K562 (cell line): ENCODE measurements at regions not wholly inside any gene's neighbourhood (a gene's known extent, or its start where the extent isn't known, plus 50 kb on each side); places are given as distances from the start of the nearest gene placed in this dataset.

ENCODE experiments used
- ATAC-seq: fragments of 200-7000 bp; cut with Tn5 transposase; 3 replicates; pipeline ENCODE4 v1.9.1; 2020; ENCODE audit warnings: moderate library complexity
- BruUV-seq: library from RNA; stranded (reverse); fragments of 400-500 nt; replicated peaks from 2 replicates; lab custom pipeline; 2021; lab: Mats Ljungman, UMichigan
- CTCF ChIA-PET: fragments of 300-600 bp; formaldehyde crosslinking; extraction: SDS; loops from one replicate; lab custom pipeline; 2021; ENCODE audit warnings: low intra/inter-chr PET ratio; lab: Yijun Ruan, JAX
- POLR2A ChIA-PET: fragments of 300-600, 350-650 bp; sonication (Branson Sonifier 250); formaldehyde crosslinking; extraction: SDS; loops from one replicate; lab custom pipeline; 2021; ENCODE audit warnings: antibody characterized with exemption, inconsistent platforms; lab: Yijun Ruan, JAX
- DNase-seq, 4 experiments: peaks; one replicate each; pipeline versions ENCODE4 v3.0.0 to v3.0.0-alpha.2; 2011 to 2018; ENCODE audit warnings: low spot score in 3 of 4, mixed read lengths in 3 of 4; ENCODE audit errors: extremely low read depth in 1 of 4
- FAIRE-seq: peaks from 2 replicates; lab custom pipeline; 2011; peaks lifted over from hg19 to GRCh38; lab: Jason Lieb, UNC
- H2AFZ ChIP-seq: 2 replicates; pipeline ENCODE4 v1.6.0; 2011; ENCODE audit warnings: low read depth, low read length, control low read depth, inconsistent platforms
- H3K27ac ChIP-seq: fragments of 200-600 bp; 3 replicates; pipeline ENCODE4 v1.8.0; 2011; ENCODE audit warnings: low read depth, mild to moderate bottlenecking, control low read depth, inconsistent platforms, low read length, moderate library complexity, mixed read lengths; ENCODE audit errors: extremely low read depth
- H3K27me3 ChIP-seq, 2 experiments: fragments of 300-600 bp in 1 of 2; 2 replicates in 1 of 2; 3 replicates in 1 of 2; pipeline versions ENCODE4 v1.6.0 to v1.8.0; 2011; ENCODE audit warnings: inconsistent platforms in 2 of 2, low read length in 2 of 2, mild to moderate bottlenecking in 1 of 2, mixed read lengths in 1 of 2, moderate library complexity in 1 of 2; ENCODE audit not compliant: control insufficient read depth in 2 of 2, insufficient read depth in 2 of 2
- H3K36me3 ChIP-seq: fragments of 300-600 bp; 3 replicates; pipeline ENCODE4 v1.8.0; 2011; ENCODE audit warnings: mild to moderate bottlenecking, low read length, inconsistent platforms; ENCODE audit not compliant: control insufficient read depth, insufficient read depth
- H3K4me1 ChIP-seq, 2 experiments: fragments of 200-600 bp in 1 of 2; replicated peaks in 1 of 2; 2 replicates in 1 of 2; 3 replicates in 1 of 2; pipeline versions ENCODE4 v1.5.1 to v1.8.0; 2011; ENCODE audit warnings: inconsistent platforms in 2 of 2, low read length in 2 of 2, mild to moderate bottlenecking in 1 of 2, mixed read lengths in 1 of 2, moderate library complexity in 1 of 2; ENCODE audit not compliant: control insufficient read depth in 2 of 2, insufficient read depth in 2 of 2
- H3K4me2 ChIP-seq: 2 replicates; pipeline ENCODE4 v1.6.1; 2011; ENCODE audit warnings: low read length, control low read depth, inconsistent platforms, mixed read lengths; ENCODE audit not compliant: insufficient read depth
- H3K4me3 ChIP-seq: fragments of 200-600 bp; sonication (generic), shearing (Covaris generic); 2 replicates; pipeline ENCODE4 v1.5.1; 2016; ENCODE audit warnings: control low read depth, inconsistent platforms
- H3K79me2 ChIP-seq: fragments of 200-600 bp; 3 replicates; pipeline ENCODE4 v1.8.0; 2011; ENCODE audit warnings: low read length, inconsistent platforms; ENCODE audit not compliant: control insufficient read depth, insufficient read depth
- H3K9ac ChIP-seq, 2 experiments: 2 replicates each; pipeline versions ENCODE4 v1.6.0 to v1.6.1; 2011; ENCODE audit warnings: low read depth in 2 of 2, low read length in 2 of 2, control low read depth in 1 of 2, inconsistent platforms in 1 of 2, mild to moderate bottlenecking in 1 of 2, mixed read lengths in 1 of 2; ENCODE audit not compliant: insufficient read depth in 1 of 2
- H3K9me1 ChIP-seq: one replicate; pipeline ENCODE4 v1.6.0; 2011; ENCODE audit warnings: inconsistent platforms, mild to moderate bottlenecking, low read length, moderate library complexity; ENCODE audit not compliant: control insufficient read depth, insufficient read depth
- H3K9me3 ChIP-seq: replicated peaks from 2 replicates; pipeline ENCODE4 v1.5.1; 2011; ENCODE audit warnings: low read depth, low read length, inconsistent platforms; ENCODE audit not compliant: control insufficient read depth, insufficient read depth
- H4K20me1 ChIP-seq: replicated peaks from 2 replicates; pipeline ENCODE4 v1.6.1; 2011; ENCODE audit warnings: low read length, inconsistent platforms, mixed read lengths; ENCODE audit not compliant: control insufficient read depth, insufficient read depth
- NR3C1 ChIP-seq: sonication (generic); formaldehyde crosslinking; IDR thresholded peaks from 2 replicates; pipeline ENCODE4 v1.8.1; 2022; ENCODE audit warnings: missing genetic modification reagents
- RBBP5 ChIP-seq: fragments of 200-600 bp; sonication (generic); IDR thresholded peaks from 2 replicates; pipeline ENCODE4 v1.6.1; 2012; ENCODE audit warnings: borderline replicate concordance, mild to moderate bottlenecking, low read length, control low read depth, inconsistent platforms; ENCODE audit not compliant: insufficient read depth, poor library complexity, severe bottlenecking
- TCF7 ChIP-seq: sonication (generic); IDR thresholded peaks from 2 replicates; pipeline ENCODE4 v1.6.1; 2016; ENCODE audit warnings: antibody characterized with exemption, borderline replicate concordance
- TEAD4 ChIP-seq, 2 experiments: sonication (generic) in 1 of 2; formaldehyde crosslinking in 1 of 2; IDR thresholded peaks; 2 replicates each; pipeline versions ENCODE4 v1.6.1 to v1.8.0; 2012 to 2022; ENCODE audit warnings: borderline replicate concordance in 1 of 2, inconsistent platforms in 1 of 2, low read length in 1 of 2, mild to moderate bottlenecking in 1 of 2, missing genetic modification reagents in 1 of 2
- TRIM24 ChIP-seq, 2 experiments: fragments of 450-650 bp; IDR thresholded peaks; 2 replicates each; pipeline ENCODE4 v1.6.1; 2016
- ZNF592 ChIP-seq: fragments of 450-650 bp; IDR thresholded peaks from 2 replicates; pipeline ENCODE4 v1.6.1; 2017; ENCODE audit warnings: antibody characterized with exemption, mild to moderate bottlenecking
- ZNF707 ChIP-seq: fragments of 250-450 bp; sonication (Bioruptor Pico); conservative IDR thresholded peaks from 2 replicates; pipeline ENCODE4 v1.8.0; 2022; ENCODE audit warnings: inconsistent platforms, mild to moderate bottlenecking, moderate library complexity
- ZNF778 ChIP-seq: fragments of 450-650 bp; formaldehyde crosslinking; IDR thresholded peaks from 2 replicates; pipeline ENCODE4 v1.4.0; 2020; ENCODE audit warnings: mild to moderate bottlenecking, moderate library complexity
- WGBS: fragments of 100-300 bp; shearing (Covaris generic); methylation state at CpG from one replicate; pipeline ENCODE4 v1.1.6; 2016; ENCODE audit warnings: low coverage, mixed read lengths; ENCODE audit not compliant: insufficient coverage; ENCODE audit errors: missing lambda C conversion rate; 5-methylcytosine and 5-hydroxymethylcytosine counted together
- in situ Hi-C: fragments of 300-500 bp; cut with MboI; formaldehyde crosslinking; loops from 4 replicates; pipeline ENCODE4 v1.15.0; 2018; ENCODE audit warnings: inconsistent platforms, mixed read lengths
- intact Hi-C: fragments of 100-400 bp; cut with micrococcal nuclease; formaldehyde crosslinking; loops from 2 replicates; pipeline ENCODE4 v1.14.2; 2022

DNA sequence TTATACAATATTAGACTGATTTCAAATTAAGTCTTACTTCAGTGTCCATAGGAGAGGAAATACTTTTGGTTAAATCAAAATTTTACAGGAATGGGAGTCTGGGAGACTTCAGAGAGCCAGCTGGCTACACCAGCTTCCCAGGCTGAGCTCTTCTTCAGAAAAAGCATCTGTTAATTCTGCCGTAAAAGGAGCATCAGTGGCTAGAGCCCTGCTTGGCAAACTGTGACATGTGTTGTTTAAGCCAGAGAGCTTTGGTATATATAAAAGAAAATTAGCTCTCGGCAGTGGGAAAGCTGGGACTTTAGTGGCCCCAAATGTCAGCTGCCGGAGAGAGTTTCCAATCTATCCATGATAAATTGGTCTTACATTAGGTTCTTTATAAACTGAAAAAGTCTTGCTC is 378.8 kb upstream of the TUSC1 start:
- H3K9me3 ChIP-seq = no peaks in the 10 kb centered on the region

More for the DNA sequence above, 378.8 kb upstream of the TUSC1 start:
- intact Hi-C loops (no loop called here), in situ Hi-C loops (no loop called here)
- Histone ChIP-seq H3K9me1 (no peaks in the 10 kb centered on the region), H3K36me3 (no peaks in the 10 kb centered on the region), H3K79me2 (no peaks in the 10 kb centered on the region), H3K4me3 (no peak overlapping the region), H3K9ac (no peak overlapping the region), H3K27ac (no peak overlapping the region), H2AFZ (no peak overlapping the region), H4K20me1 (no peaks in the 10 kb centered on the region), H3K4me2 (no peak overlapping the region), H3K4me1 (no peaks in the 10 kb centered on the region), H3K27me3 (no peaks in the 10 kb centered on the region)
- WGBS = no CpG with 5 or more reads among the region's 3 CpGs
- no peak for TF ChIP-seq TCF7
- no peak for TF ChIP-seq TRIM24 (IDR thresholded peaks at IDR 0.05)
- no peak for TF ChIP-seq ZNF778 (CRISPR knock-in tag)
- TF ChIP-seq NR3C1 = no peak
- no peak for TF ChIP-seq TEAD4 (IDR thresholded peaks at IDR 0.05; ENCODE audit: low read length)
- TF ChIP-seq TEAD4 (CRISPR knock-in tag; IDR thresholded peaks at IDR 0.05; ENCODE audit: borderline replicate concordance) = no peak
- no peak for TF ChIP-seq ZNF592
- TF ChIP-seq RBBP5 = no peak
- TF ChIP-seq ZNF707 = no peak
- ChIA-PET CTCF (no interaction called here), POLR2A (no interaction called here)
- FAIRE-seq (no peak), ATAC-seq (no peak), DNase-seq (no peak)
- BruUV-seq = no TSS peak
